VCaP (cell line): ENCODE measurements at regions not wholly inside any gene's neighbourhood (a gene's known extent, or its start where the extent isn't known, plus 50 kb on each side); places are given as distances from the start of the nearest gene placed in this dataset.

Source experiments
- H3K27ac ChIP-seq: fragments of 450-650 bp; 2 replicates; pipeline ENCODE4 v1.5.1; 2017
- CTCF ChIP-seq: fragments of 450-650 bp; conservative IDR thresholded peaks from 2 replicates; pipeline ENCODE4 v1.5.1; 2017; ENCODE audit warnings: mild to moderate bottlenecking, moderate library complexity

GRCh38 chr9:88724331-88724730 is 189.4 kb downstream of the NXNL2 start:
- no peak overlapping the region for H3K27ac ChIP-seq
- TF ChIP-seq CTCF = no peak

- no peak overlapping the region for H3K27ac ChIP-seq
- TF ChIP-seq CTCF = no peak
Observed at GRCh38 chr9:88725300-88726019, 190.5 kb downstream of the NXNL2 start.

- no peak overlapping the region for H3K27ac ChIP-seq
- no peak for TF ChIP-seq CTCF
Observed at GRCh38 chr9:88726803-88727202, 191.8 kb downstream of the NXNL2 start.

GRCh38 chr9:88730780-88731179 is 195.8 kb downstream of the NXNL2 start:
- TF ChIP-seq CTCF = no peak
- no peak overlapping the region for H3K27ac ChIP-seq

GRCh38 chr9:88732128-88732527 is 197.2 kb downstream of the NXNL2 start:
- no peak for TF ChIP-seq CTCF
- no peak overlapping the region for H3K27ac ChIP-seq

- TF ChIP-seq CTCF = no peak
- H3K27ac ChIP-seq = no peak overlapping the region
Observed at GRCh38 chr9:88733651-88734421, 198.9 kb downstream of the NXNL2 start.

GRCh38 chr9:88734527-88734926 is 199.5 kb downstream of the NXNL2 start:
- no peak for TF ChIP-seq CTCF
- no peak overlapping the region for H3K27ac ChIP-seq
